ENCODE measurements at regions not wholly inside any gene's neighbourhood (a gene's known extent, or its start where the extent isn't known, plus 50 kb on each side); places are given as distances from the start of the nearest gene placed in this dataset.

DNA sequence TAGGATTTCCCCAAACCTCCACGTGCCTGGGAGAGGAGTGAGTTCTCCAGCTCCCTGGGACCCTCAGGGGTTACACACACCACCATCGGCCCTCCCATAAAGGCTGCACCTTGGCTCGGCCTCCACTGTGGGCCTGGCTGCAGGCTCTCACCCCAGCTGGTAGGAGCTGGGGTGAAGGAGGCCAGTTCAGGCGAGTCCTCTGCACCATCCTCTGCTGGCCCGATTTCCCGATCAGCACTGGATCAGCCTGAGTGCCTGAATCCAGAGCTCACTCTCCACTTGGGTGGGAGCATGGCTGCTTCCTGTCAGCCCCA, 115.1 kb upstream of the RET start:
- Histone ChIP-seq H2AFZ (ENCODE audit: low read length, unreplicated experiment) (no peak overlapping the region), H3K79me2 (ENCODE audit: control insufficient read depth, insufficient read depth, low read length, unreplicated experiment) (no peaks in the 10 kb centered on the region), H3K4me1 (ENCODE audit: control insufficient read depth, insufficient read depth, low read length, unreplicated experiment) (peaks cover 7% of the 10 kb centered on the region), H3K27me3 (ENCODE audit: insufficient read depth, low read length) (peaks cover 53% of the 10 kb centered on the region), H3K4me3 (ENCODE audit: low read depth, low read length) (no peak overlapping the region), H3K27ac (ENCODE audit: low read depth, low read length) (no peak overlapping the region), H3K36me3 (ENCODE audit: insufficient read depth, low read length) (no peaks in the 10 kb centered on the region)

DNA sequence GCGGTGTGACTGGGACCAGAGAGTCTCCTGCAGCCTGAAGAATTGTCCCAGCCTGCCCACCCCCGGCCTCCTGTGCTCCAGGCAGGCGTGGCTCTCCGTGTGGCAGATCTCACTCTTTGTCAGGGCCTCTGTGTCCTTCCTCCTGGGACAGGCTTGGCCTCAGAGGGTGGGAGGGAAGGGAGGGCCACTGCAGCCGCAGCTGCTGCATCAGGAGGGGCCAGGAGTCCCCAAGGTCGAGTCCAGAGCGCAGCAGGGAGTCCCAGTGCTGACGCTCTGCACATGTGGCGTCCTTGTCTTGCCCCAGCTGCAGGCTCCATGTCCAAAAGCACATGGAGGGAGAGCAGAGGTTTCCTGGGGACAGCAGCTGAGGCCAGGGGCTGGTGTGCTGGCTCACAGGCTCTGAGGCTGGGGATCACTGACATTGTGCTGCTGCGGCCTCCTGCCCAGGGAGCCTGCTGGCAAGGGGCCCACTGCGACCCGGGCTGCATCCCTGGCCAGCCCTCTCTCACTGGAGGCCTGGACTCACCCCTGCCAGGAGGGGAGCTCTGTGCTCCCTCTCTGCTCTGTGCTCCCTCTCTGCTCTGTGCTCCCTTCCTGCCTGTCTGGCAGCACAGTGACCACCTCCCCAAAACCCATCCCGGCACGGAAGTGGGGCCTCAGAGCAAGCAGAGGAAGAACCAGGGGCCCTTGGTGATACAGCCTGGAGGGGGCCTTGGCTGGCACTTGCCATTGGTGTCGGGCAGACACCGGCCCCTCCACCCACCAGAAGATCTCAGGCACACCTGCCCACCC, 114.6 kb upstream of the RET start:
- Histone ChIP-seq H3K27me3 (ENCODE audit: insufficient read depth, low read length) (peaks cover 47% of the 10 kb centered on the region), H3K27ac (ENCODE audit: low read depth, low read length) (no peak overlapping the region), H3K4me3 (ENCODE audit: low read depth, low read length) (no peak overlapping the region), H3K79me2 (ENCODE audit: control insufficient read depth, insufficient read depth, low read length, unreplicated experiment) (no peaks in the 10 kb centered on the region), H2AFZ (ENCODE audit: low read length, unreplicated experiment) (no peak overlapping the region), H3K4me1 (ENCODE audit: control insufficient read depth, insufficient read depth, low read length, unreplicated experiment) (peaks cover 7% of the 10 kb centered on the region), H3K36me3 (ENCODE audit: insufficient read depth, low read length) (no peaks in the 10 kb centered on the region)

DNA sequence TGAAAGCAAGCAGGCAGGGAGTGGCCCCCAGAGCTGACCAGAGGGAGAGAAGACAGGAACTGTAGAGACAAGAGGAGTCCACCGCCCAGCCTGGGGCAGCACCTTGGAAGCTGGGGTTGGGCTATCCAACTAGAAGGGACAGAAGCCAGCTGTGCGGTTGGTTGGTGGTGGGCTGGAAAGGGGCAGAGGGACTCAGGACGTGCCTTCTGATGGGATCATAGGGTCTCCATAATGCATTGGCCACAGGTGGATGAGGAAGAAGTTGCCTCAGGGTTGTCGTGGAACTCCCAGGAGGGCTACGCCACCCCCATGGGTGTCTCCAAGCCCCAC, 114.0 kb upstream of the RET start:
- Histone ChIP-seq H2AFZ (ENCODE audit: low read length, unreplicated experiment) (no peak overlapping the region), H3K4me3 (ENCODE audit: low read depth, low read length) (no peak overlapping the region), H3K27ac (ENCODE audit: low read depth, low read length) (no peak overlapping the region), H3K27me3 (ENCODE audit: insufficient read depth, low read length) (peaks cover 43% of the 10 kb centered on the region), H3K36me3 (ENCODE audit: insufficient read depth, low read length) (no peaks in the 10 kb centered on the region), H3K4me1 (ENCODE audit: control insufficient read depth, insufficient read depth, low read length, unreplicated experiment) (peaks cover 7% of the 10 kb centered on the region), H3K79me2 (ENCODE audit: control insufficient read depth, insufficient read depth, low read length, unreplicated experiment) (no peaks in the 10 kb centered on the region)

- H3K4me1 ChIP-seq (ENCODE audit: control insufficient read depth, insufficient read depth, low read length, unreplicated experiment) = peaks cover 7% of the 10 kb centered on the region
- peaks cover 39% of the 10 kb centered on the region for H3K27me3 ChIP-seq (ENCODE audit: insufficient read depth, low read length)
- no peak overlapping the region for H3K4me3 ChIP-seq (ENCODE audit: low read depth, low read length)
- H2AFZ ChIP-seq (ENCODE audit: low read length, unreplicated experiment) = no peak overlapping the region
- no peak overlapping the region for H3K27ac ChIP-seq (ENCODE audit: low read depth, low read length)
- no peaks in the 10 kb centered on the region for H3K36me3 ChIP-seq (ENCODE audit: insufficient read depth, low read length)
- H3K79me2 ChIP-seq (ENCODE audit: control insufficient read depth, insufficient read depth, low read length, unreplicated experiment) = no peaks in the 10 kb centered on the region
Observed at GRCh38 chr10:42963312-42963711, 113.6 kb upstream of the RET start.

DNA sequence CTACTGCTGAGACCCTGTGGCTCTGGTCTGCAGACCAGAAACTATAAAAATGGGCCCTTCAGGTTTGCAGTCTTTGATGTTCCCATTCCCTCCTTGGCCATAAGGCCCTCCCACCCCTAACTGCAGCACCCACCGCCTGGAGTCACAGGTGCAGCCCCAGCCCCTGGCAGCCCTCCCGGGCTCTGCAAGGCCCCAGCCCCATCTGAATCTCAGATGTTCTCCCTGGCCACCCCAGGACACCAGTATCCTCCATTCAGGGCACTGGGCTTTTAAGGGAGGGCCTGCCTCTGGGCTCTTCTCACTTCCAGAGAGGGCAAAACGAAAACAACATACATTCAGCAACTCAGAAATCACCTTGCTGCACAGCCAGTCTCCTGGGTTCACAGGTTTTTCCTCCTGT, 107.7 kb upstream of the RET start:
- H3K79me2 ChIP-seq (ENCODE audit: control insufficient read depth, insufficient read depth, low read length, unreplicated experiment) = no peaks in the 10 kb centered on the region
- H3K4me1 ChIP-seq (ENCODE audit: control insufficient read depth, insufficient read depth, low read length, unreplicated experiment) = no peaks in the 10 kb centered on the region
- H3K36me3 ChIP-seq (ENCODE audit: insufficient read depth, low read length) = no peaks in the 10 kb centered on the region
- peaks cover 33% of the 10 kb centered on the region for H3K27me3 ChIP-seq (ENCODE audit: insufficient read depth, low read length)
- no peak overlapping the region for H3K4me3 ChIP-seq (ENCODE audit: low read depth, low read length)
- H2AFZ ChIP-seq (ENCODE audit: low read length, unreplicated experiment) = no peak overlapping the region
- no peak overlapping the region for H3K27ac ChIP-seq (ENCODE audit: low read depth, low read length)

GRCh38 chr10:42969909-42970308, 107.0 kb upstream of the RET start:
- no peaks in the 10 kb centered on the region for H3K4me1 ChIP-seq (ENCODE audit: control insufficient read depth, insufficient read depth, low read length, unreplicated experiment)
- no peaks in the 10 kb centered on the region for H3K79me2 ChIP-seq (ENCODE audit: control insufficient read depth, insufficient read depth, low read length, unreplicated experiment)
- H3K4me3 ChIP-seq (ENCODE audit: low read depth, low read length) = no peak overlapping the region
- no peak overlapping the region for H2AFZ ChIP-seq (ENCODE audit: low read length, unreplicated experiment)
- no peaks in the 10 kb centered on the region for H3K36me3 ChIP-seq (ENCODE audit: insufficient read depth, low read length)
- H3K27ac ChIP-seq (ENCODE audit: low read depth, low read length) = no peak overlapping the region
- peaks cover 25% of the 10 kb centered on the region for H3K27me3 ChIP-seq (ENCODE audit: insufficient read depth, low read length)

- Histone ChIP-seq H3K27ac (ENCODE audit: low read depth, low read length) (no peak overlapping the region), H2AFZ (ENCODE audit: low read length, unreplicated experiment) (no peak overlapping the region), H3K27me3 (ENCODE audit: insufficient read depth, low read length) (peaks cover 18% of the 10 kb centered on the region), H3K4me1 (ENCODE audit: control insufficient read depth, insufficient read depth, low read length, unreplicated experiment) (no peaks in the 10 kb centered on the region), H3K4me3 (ENCODE audit: low read depth, low read length) (no peak overlapping the region), H3K79me2 (ENCODE audit: control insufficient read depth, insufficient read depth, low read length, unreplicated experiment) (no peaks in the 10 kb centered on the region), H3K36me3 (ENCODE audit: insufficient read depth, low read length) (no peaks in the 10 kb centered on the region)
Observed at GRCh38 chr10:42970451-42971250, 106.2 kb upstream of the RET start.

- no peaks in the 10 kb centered on the region for H3K79me2 ChIP-seq (ENCODE audit: control insufficient read depth, insufficient read depth, low read length, unreplicated experiment)
- H3K4me3 ChIP-seq (ENCODE audit: low read depth, low read length) = no peak overlapping the region
- no peaks in the 10 kb centered on the region for H3K4me1 ChIP-seq (ENCODE audit: control insufficient read depth, insufficient read depth, low read length, unreplicated experiment)
- no peak overlapping the region for H2AFZ ChIP-seq (ENCODE audit: low read length, unreplicated experiment)
- H3K36me3 ChIP-seq (ENCODE audit: insufficient read depth, low read length) = no peaks in the 10 kb centered on the region
- H3K27ac ChIP-seq (ENCODE audit: low read depth, low read length) = no peak overlapping the region
- H3K27me3 ChIP-seq (ENCODE audit: insufficient read depth, low read length) = peaks cover 14% of the 10 kb centered on the region
Observed at GRCh38 chr10:42971251-42971599, 105.6 kb upstream of the RET start.

- Histone ChIP-seq H3K27me3 (ENCODE audit: insufficient read depth, low read length) (peaks cover 23% of the 10 kb centered on the region), H3K4me1 (ENCODE audit: control insufficient read depth, insufficient read depth, low read length, unreplicated experiment) (no peaks in the 10 kb centered on the region), H3K36me3 (ENCODE audit: insufficient read depth, low read length) (no peaks in the 10 kb centered on the region), H2AFZ (ENCODE audit: low read length, unreplicated experiment) (no peak overlapping the region), H3K4me3 (ENCODE audit: low read depth, low read length) (no peak overlapping the region), H3K27ac (ENCODE audit: low read depth, low read length) (no peak overlapping the region), H3K79me2 (ENCODE audit: control insufficient read depth, insufficient read depth, low read length, unreplicated experiment) (no peaks in the 10 kb centered on the region)
Observed at GRCh38 chr10:42972946-42973345, 103.9 kb upstream of the RET start.

DNA sequence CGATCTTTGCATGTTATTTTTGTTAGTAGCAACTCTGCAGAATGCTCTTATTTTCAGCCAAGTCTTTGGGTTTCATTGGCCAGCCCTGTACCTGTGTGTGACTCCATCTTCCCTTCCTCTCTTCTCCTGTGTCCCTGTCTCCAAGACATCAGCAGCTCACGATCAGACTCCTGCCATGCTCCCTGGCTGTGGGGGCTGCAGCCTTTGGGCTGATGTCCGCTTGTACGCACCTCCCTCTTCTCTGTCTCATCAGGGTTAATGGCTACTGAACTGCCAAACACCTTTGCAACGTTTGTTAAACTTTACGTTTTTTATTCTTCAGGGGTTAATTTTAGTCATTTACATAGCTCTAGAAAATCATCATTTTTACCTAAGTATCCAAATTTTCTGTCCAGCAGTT, 103.5 kb upstream of the RET start:
- Histone ChIP-seq H3K79me2 (ENCODE audit: control insufficient read depth, insufficient read depth, low read length, unreplicated experiment) (no peaks in the 10 kb centered on the region), H3K36me3 (ENCODE audit: insufficient read depth, low read length) (no peaks in the 10 kb centered on the region), H2AFZ (ENCODE audit: low read length, unreplicated experiment) (no peak overlapping the region), H3K4me3 (ENCODE audit: low read depth, low read length) (no peak overlapping the region), H3K4me1 (ENCODE audit: control insufficient read depth, insufficient read depth, low read length, unreplicated experiment) (no peaks in the 10 kb centered on the region), H3K27me3 (ENCODE audit: insufficient read depth, low read length) (peaks cover 28% of the 10 kb centered on the region), H3K27ac (ENCODE audit: low read depth, low read length) (no peak overlapping the region)
